Astrocyte (in vitro differentiated cells and primary cell): ENCODE measurements at regions not wholly inside any gene's neighbourhood (a gene's known extent, or its start where the extent isn't known, plus 50 kb on each side); places are given as distances from the start of the nearest gene placed in this dataset.
"Not testable (repeated sequence)": the region's sequence is repeated elsewhere in the genome, so short reads cannot be mapped to it uniquely, and the experiment has no call there.

Experiments
- DNase-seq: peaks from one replicate; pipeline ENCODE4 v3.0.0-alpha.2; 2010; ENCODE audit warnings: low read depth
- FAIRE-seq: peaks from 2 replicates; lab custom pipeline; 2011; peaks lifted over from hg19 to GRCh38; lab: Jason Lieb, UNC
- H2AFZ ChIP-seq: 2 replicates; pipeline ENCODE4 v1.6.0; 2012; ENCODE audit warnings: low read depth, low read length, inconsistent platforms
- H3K27ac ChIP-seq: 2 replicates; pipeline ENCODE4 v1.5.1; 2011; ENCODE audit warnings: low read depth, low read length, inconsistent platforms
- H3K27me3 ChIP-seq: 2 replicates; pipeline ENCODE4 v1.6.0; 2011; ENCODE audit warnings: low read length, inconsistent platforms; ENCODE audit not compliant: insufficient read depth
- H3K36me3 ChIP-seq: 2 replicates; pipeline ENCODE4 v1.5.1; 2011; ENCODE audit warnings: low read length, inconsistent platforms; ENCODE audit not compliant: insufficient read depth
- H3K4me1 ChIP-seq: 2 replicates; pipeline ENCODE4 v1.5.1; 2011; ENCODE audit warnings: low read length, inconsistent platforms; ENCODE audit not compliant: insufficient read depth
- H3K4me2 ChIP-seq: 2 replicates; pipeline ENCODE4 v1.6.0; 2012; ENCODE audit warnings: low read length, inconsistent platforms
- H3K4me3 ChIP-seq: 2 replicates; pipeline ENCODE4 v1.5.1; 2011; ENCODE audit warnings: low read depth, mild to moderate bottlenecking, low read length, inconsistent platforms; ENCODE audit not compliant: insufficient read depth
- H3K79me2 ChIP-seq: 2 replicates; pipeline ENCODE4 v1.6.0; 2012; ENCODE audit warnings: mild to moderate bottlenecking, low read length, inconsistent platforms; ENCODE audit not compliant: insufficient read depth
- H3K9ac ChIP-seq: 2 replicates; pipeline ENCODE4 v1.6.0; 2012; ENCODE audit warnings: mild to moderate bottlenecking, low read length, inconsistent platforms
- H3K9me3 ChIP-seq: 2 replicates; pipeline ENCODE4 v1.5.1; 2012; ENCODE audit warnings: low read depth, mild to moderate bottlenecking, low read length, inconsistent platforms; ENCODE audit not compliant: insufficient read depth
- H4K20me1 ChIP-seq: 2 replicates; pipeline ENCODE4 v1.6.0; 2012; ENCODE audit warnings: low read length, inconsistent platforms; ENCODE audit not compliant: insufficient read depth
- H3K27ac Mint-ChIP-seq: one replicate; pipeline ENCODE4 v1.8.0; 2021; ENCODE audit warnings: mild to moderate bottlenecking, mixed read lengths; ENCODE audit not compliant: unreplicated experiment
- H3K27me3 Mint-ChIP-seq: one replicate; pipeline ENCODE4 v1.8.0; 2021; ENCODE audit warnings: low read depth, mixed read lengths; ENCODE audit not compliant: unreplicated experiment
- H3K36me3 Mint-ChIP-seq: one replicate; pipeline ENCODE4 v1.8.0; 2021; ENCODE audit warnings: low read depth, mixed read lengths; ENCODE audit not compliant: unreplicated experiment
- H3K4me1 Mint-ChIP-seq: one replicate; pipeline ENCODE4 v1.8.0; 2021; ENCODE audit warnings: low read depth, mixed read lengths; ENCODE audit not compliant: unreplicated experiment
- H3K4me3 Mint-ChIP-seq: one replicate; pipeline ENCODE4 v1.8.0; 2021; ENCODE audit warnings: mild to moderate bottlenecking, moderate library complexity, mixed read lengths; ENCODE audit not compliant: unreplicated experiment
- H3K9me3 Mint-ChIP-seq: one replicate; pipeline ENCODE4 v1.8.0; 2021; ENCODE audit warnings: mild to moderate bottlenecking, mixed read lengths; ENCODE audit not compliant: unreplicated experiment
- CTCF ChIP-seq: IDR thresholded peaks from 2 replicates; pipeline ENCODE4 v1.5.1; 2011; ENCODE audit warnings: low read depth, mild to moderate bottlenecking, inconsistent platforms, low read length, moderate library complexity; ENCODE audit not compliant: insufficient read depth
- EZH2 ChIP-seq: IDR thresholded peaks from 2 replicates; pipeline ENCODE4 v1.6.1; 2012; ENCODE audit warnings: mild to moderate bottlenecking, low read length, inconsistent platforms; ENCODE audit not compliant: insufficient read depth

GRCh38 chr10:33481184-33481583, 146.7 kb upstream of the NRP1 start:
- H3K36me3 Mint-ChIP-seq: no peaks in the 10 kb centered on the region
- no peak for DNase-seq
- TF ChIP-seq CTCF (no peak), EZH2 (no peak)
- H3K4me2 ChIP-seq: no peak overlapping the region
- no peak for FAIRE-seq
- no peaks in the 10 kb centered on the region for H3K36me3 ChIP-seq
- H3K9me3 Mint-ChIP-seq: no peaks in the 10 kb centered on the region
- no peak overlapping the region for H3K27ac Mint-ChIP-seq
- H3K27ac ChIP-seq: no peak overlapping the region
- H2AFZ ChIP-seq: no peak overlapping the region
- no peak overlapping the region for H3K4me3 ChIP-seq
- no peak overlapping the region for H3K9ac ChIP-seq
- no peaks in the 10 kb centered on the region for H3K27me3 Mint-ChIP-seq
- no peaks in the 10 kb centered on the region for H4K20me1 ChIP-seq
- no peaks in the 10 kb centered on the region for H3K79me2 ChIP-seq
- no peak overlapping the region for H3K4me3 Mint-ChIP-seq
- H3K4me1 Mint-ChIP-seq: peaks cover 8% of the 10 kb centered on the region
- no peaks in the 10 kb centered on the region for H3K9me3 ChIP-seq
- H3K27me3 ChIP-seq: no peaks in the 10 kb centered on the region
- no peaks in the 10 kb centered on the region for H3K4me1 ChIP-seq

- not testable (repeated sequence) for H3K27me3 ChIP-seq, H3K27ac Mint-ChIP-seq, H3K36me3 Mint-ChIP-seq, H3K9me3 Mint-ChIP-seq, H3K4me2 ChIP-seq, H2AFZ ChIP-seq, H3K4me1 Mint-ChIP-seq, H3K27ac ChIP-seq, H4K20me1 ChIP-seq, H3K36me3 ChIP-seq, H3K79me2 ChIP-seq, H3K9ac ChIP-seq, H3K4me3 ChIP-seq, H3K27me3 Mint-ChIP-seq, H3K4me1 ChIP-seq, H3K4me3 Mint-ChIP-seq, FAIRE-seq, DNase-seq, H3K9me3 ChIP-seq
Observed at GRCh38 chr10:33480417-33480816, 145.9 kb upstream of the NRP1 start.

GRCh38 chr10:33478675-33479125, 144.2 kb upstream of the NRP1 start:
- Histone ChIP-seq H3K36me3 (no peaks in the 10 kb centered on the region), H4K20me1 (no peaks in the 10 kb centered on the region), H3K9me3 (no peaks in the 10 kb centered on the region), H3K4me1 (no peaks in the 10 kb centered on the region), H3K4me3 (no peak overlapping the region), H3K9ac (no peak overlapping the region), H3K27ac (no peak overlapping the region), H3K79me2 (no peaks in the 10 kb centered on the region), H3K27me3 (no peaks in the 10 kb centered on the region), H2AFZ (no peak overlapping the region), H3K4me2 (no peak overlapping the region)
- TF ChIP-seq CTCF: no peak
- no peak for TF ChIP-seq EZH2
- DNase-seq (no peak), FAIRE-seq (no peak)
- Mint-ChIP-seq H3K36me3 (no peaks in the 10 kb centered on the region), H3K9me3 (no peaks in the 10 kb centered on the region), H3K4me1 (peaks cover 3% of the 10 kb centered on the region), H3K27me3 (peaks cover 5% of the 10 kb centered on the region), H3K4me3 (no peak overlapping the region), H3K27ac (no peak overlapping the region)
